ENCODE measurements at regions not wholly inside any gene's neighbourhood (a gene's known extent, or its start where the extent isn't known, plus 50 kb on each side); places are given as distances from the start of the nearest gene placed in this dataset.

- no peak for TF ChIP-seq CTCF (IDR thresholded peaks at IDR 0.05; ENCODE audit: insufficient read depth, low read length, poor library complexity, severe bottlenecking)
- no peak for TF ChIP-seq EZH2phosphoT487 (conservative IDR thresholded peaks at IDR 0.05; ENCODE audit: low read length)
These were observed 384.5 kb upstream of the PIK3R1 start for GRCh38 chr5:67831048-67831447.
